ENCODE measurements at regions not wholly inside any gene's neighbourhood (a gene's known extent, or its start where the extent isn't known, plus 50 kb on each side); places are given as distances from the start of the nearest gene placed in this dataset.

DNA sequence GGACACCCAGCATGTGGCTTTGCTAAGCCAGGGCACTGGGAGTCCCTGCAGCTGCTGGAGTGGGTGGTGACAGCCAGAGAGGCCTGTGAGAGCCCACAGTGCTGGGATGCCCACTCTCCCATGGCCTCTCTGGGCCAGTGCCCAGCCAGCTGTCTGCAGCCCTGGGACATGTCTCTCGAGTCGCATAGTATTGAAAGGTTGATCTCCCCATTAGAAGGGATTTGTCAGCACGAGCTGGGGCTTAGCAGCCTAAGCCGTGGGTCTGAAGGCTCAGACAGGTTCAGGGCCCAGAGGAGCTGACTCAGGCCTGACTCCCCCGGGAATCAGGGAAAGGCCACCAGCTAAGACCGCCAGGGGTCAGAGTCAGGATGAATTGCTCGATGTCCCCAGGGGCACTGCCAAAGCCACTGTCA, 53.5 kb downstream of the FOXD2 start:
- Histone ChIP-seq H3K27me3 (ENCODE audit: insufficient read depth, low read depth) (no peaks in the 10 kb centered on the region), H2AFZ (no peak overlapping the region), H3K36me3 (ENCODE audit: low read depth) (no peaks in the 10 kb centered on the region), H3K9me2 (ENCODE audit: insufficient read depth) (no peaks in the 10 kb centered on the region), H3K27ac (no peak overlapping the region), H3K79me2 (ENCODE audit: low read depth) (no peaks in the 10 kb centered on the region), H3K4me2 (no peak overlapping the region), H3K9me3 (ENCODE audit: insufficient read depth, low read depth) (no peaks in the 10 kb centered on the region), H4K20me1 (ENCODE audit: insufficient read depth) (no peaks in the 10 kb centered on the region), H3F3A (ENCODE audit: insufficient read depth, low read depth) (peaks cover 7% of the 10 kb centered on the region), H3K4me1 (replicated peaks; ENCODE audit: insufficient read depth) (peaks cover 25% of the 10 kb centered on the region), H3K4me3 (no peak overlapping the region)
- intact Hi-C loops (cut with micrococcal nuclease; ENCODE audit: unreplicated experiment): no loop called here
- BruUV-seq (replicated peaks): no TSS peak
- TF ChIP-seq EZH2 (IDR thresholded peaks at IDR 0.05; ENCODE audit: low read depth): no peak
- ChIA-PET POLR2A (ENCODE audit: unreplicated experiment) (no interaction called here), CTCF (interaction anchor here (0.6 kb wide), 1 partner anchor 102 kb away, joined by 3 read pairs; no protein-coding TSS in a partner anchor)
- no peak for DNase-seq

DNA sequence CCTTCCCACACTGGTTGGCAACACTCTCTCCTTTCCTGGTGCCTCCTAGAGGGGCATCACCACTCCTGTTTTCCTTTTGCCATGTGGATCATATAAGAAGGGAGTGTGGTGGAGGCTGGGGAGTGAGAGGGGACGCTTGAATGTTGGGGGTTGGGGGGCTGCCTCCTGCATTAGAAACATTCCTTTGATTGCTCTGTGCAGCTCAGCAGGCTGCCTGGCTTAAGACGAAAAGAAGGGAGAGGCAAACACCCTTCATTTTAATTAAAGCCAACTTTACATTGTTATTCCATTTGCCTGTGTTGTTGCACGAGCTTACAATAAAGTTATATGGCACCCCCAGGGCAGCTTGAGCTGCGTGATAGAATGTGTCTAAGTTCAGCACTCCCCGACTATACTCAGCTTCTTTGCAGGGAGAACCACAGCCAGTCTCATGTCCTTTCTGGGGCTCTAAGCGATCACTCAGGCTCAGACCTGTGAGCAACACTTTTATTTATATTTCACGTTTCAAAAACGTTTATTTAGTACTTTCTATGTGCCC, 57.4 kb downstream of the FOXD2 start:
- Histone ChIP-seq H3K4me3 (no peak overlapping the region), H2AFZ (no peak overlapping the region), H3K9me3 (ENCODE audit: insufficient read depth, low read depth) (no peaks in the 10 kb centered on the region), H3K36me3 (ENCODE audit: low read depth) (no peaks in the 10 kb centered on the region), H3K4me2 (no peak overlapping the region), H3K27ac (no peak overlapping the region), H3K79me2 (ENCODE audit: low read depth) (no peaks in the 10 kb centered on the region), H3K9me2 (ENCODE audit: insufficient read depth) (no peaks in the 10 kb centered on the region), H3K4me1 (replicated peaks; ENCODE audit: insufficient read depth) (no peaks in the 10 kb centered on the region), H3K27me3 (ENCODE audit: insufficient read depth, low read depth) (no peaks in the 10 kb centered on the region), H3F3A (ENCODE audit: insufficient read depth, low read depth) (no peaks in the 10 kb centered on the region), H4K20me1 (ENCODE audit: insufficient read depth) (no peaks in the 10 kb centered on the region)
- no peak for TF ChIP-seq EZH2 (IDR thresholded peaks at IDR 0.05; ENCODE audit: low read depth)
- TF ChIP-seq, protein P1, sequence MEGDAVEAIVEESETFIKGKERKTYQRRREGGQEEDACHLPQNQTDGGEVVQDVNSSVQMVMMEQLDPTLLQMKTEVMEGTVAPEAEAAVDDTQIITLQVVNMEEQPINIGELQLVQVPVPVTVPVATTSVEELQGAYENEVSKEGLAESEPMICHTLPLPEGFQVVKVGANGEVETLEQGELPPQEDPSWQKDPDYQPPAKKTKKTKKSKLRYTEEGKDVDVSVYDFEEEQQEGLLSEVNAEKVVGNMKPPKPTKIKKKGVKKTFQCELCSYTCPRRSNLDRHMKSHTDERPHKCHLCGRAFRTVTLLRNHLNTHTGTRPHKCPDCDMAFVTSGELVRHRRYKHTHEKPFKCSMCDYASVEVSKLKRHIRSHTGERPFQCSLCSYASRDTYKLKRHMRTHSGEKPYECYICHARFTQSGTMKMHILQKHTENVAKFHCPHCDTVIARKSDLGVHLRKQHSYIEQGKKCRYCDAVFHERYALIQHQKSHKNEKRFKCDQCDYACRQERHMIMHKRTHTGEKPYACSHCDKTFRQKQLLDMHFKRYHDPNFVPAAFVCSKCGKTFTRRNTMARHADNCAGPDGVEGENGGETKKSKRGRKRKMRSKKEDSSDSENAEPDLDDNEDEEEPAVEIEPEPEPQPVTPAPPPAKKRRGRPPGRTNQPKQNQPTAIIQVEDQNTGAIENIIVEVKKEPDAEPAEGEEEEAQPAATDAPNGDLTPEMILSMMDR (conservative IDR thresholded peaks at IDR 0.05): no peak
- ChIA-PET CTCF (interaction anchor here (0.6 kb wide), 1 partner anchor 1551 kb away, joined by 3 read pairs; no protein-coding TSS in a partner anchor), POLR2A (ENCODE audit: unreplicated experiment) (interaction anchor here (0.7 kb wide), 1 partner anchor 462 kb away, joined by 5 read pairs; no protein-coding TSS in a partner anchor)
- intact Hi-C loops (cut with micrococcal nuclease; ENCODE audit: unreplicated experiment): no loop called here
- no TSS peak for BruUV-seq (replicated peaks)
- DNase-seq: no peak

DNA sequence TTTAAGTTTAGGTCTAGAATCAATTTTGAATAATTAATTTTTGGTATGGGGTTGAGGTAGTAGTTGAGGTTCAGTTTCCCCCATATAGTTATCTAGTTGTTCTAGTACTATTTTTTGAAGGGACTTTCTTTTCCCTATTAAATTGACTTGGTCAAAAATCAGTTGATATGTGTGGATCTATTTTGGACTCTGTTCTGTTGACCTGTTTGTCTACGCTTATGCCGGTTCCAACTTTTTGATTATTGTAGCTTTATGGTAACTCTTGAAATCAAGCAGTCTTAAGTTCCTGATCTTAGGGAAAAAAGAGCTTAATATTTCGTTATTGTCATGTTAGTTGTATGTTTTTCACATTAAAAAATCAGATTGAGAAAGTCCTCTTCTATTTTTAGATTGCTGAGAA, 60.7 kb downstream of the FOXD2 start:
- intact Hi-C loops (cut with micrococcal nuclease; ENCODE audit: unreplicated experiment): no loop called here
- CTCF ChIA-PET: no interaction called here

More for the DNA sequence above, 60.7 kb downstream of the FOXD2 start:
- no TSS peak for BruUV-seq (replicated peaks)
- no peaks in the 10 kb centered on the region for H3K36me3 ChIP-seq (ENCODE audit: low read depth)
- TF ChIP-seq EZH2 (IDR thresholded peaks at IDR 0.05; ENCODE audit: low read depth): no peak
- TF ChIP-seq, protein P1 (conservative IDR thresholded peaks at IDR 0.05): no peak
- no peaks in the 10 kb centered on the region for H3F3A ChIP-seq (ENCODE audit: insufficient read depth, low read depth)
- H3K9me3 ChIP-seq (ENCODE audit: insufficient read depth, low read depth): no peaks in the 10 kb centered on the region
- no peak overlapping the region for H3K4me3 ChIP-seq
- H3K79me2 ChIP-seq (ENCODE audit: low read depth): no peaks in the 10 kb centered on the region
- no peaks in the 10 kb centered on the region for H3K4me1 ChIP-seq (replicated peaks; ENCODE audit: insufficient read depth)
- no peak overlapping the region for H2AFZ ChIP-seq
- POLR2A ChIA-PET (ENCODE audit: unreplicated experiment): no interaction called here
- no peak overlapping the region for H3K4me2 ChIP-seq
- H3K27ac ChIP-seq: no peak overlapping the region
- H4K20me1 ChIP-seq (ENCODE audit: insufficient read depth): no peaks in the 10 kb centered on the region
- no peaks in the 10 kb centered on the region for H3K27me3 ChIP-seq (ENCODE audit: insufficient read depth, low read depth)
- DNase-seq: no peak
- no peaks in the 10 kb centered on the region for H3K9me2 ChIP-seq (ENCODE audit: insufficient read depth)
